HG02588 (cell line): ENCODE measurements at regions not wholly inside any gene's neighbourhood (a gene's known extent, or its start where the extent isn't known, plus 50 kb on each side); places are given as distances from the start of the nearest gene placed in this dataset.

Experiments used
- ATAC-seq: cut with Tn5 transposase; IDR thresholded peaks from one replicate; pipeline ENCODE4 v1.9.1; 2021; ENCODE audit warnings: mild to moderate bottlenecking, moderate library complexity; ENCODE audit not compliant: unreplicated experiment

- no peak for ATAC-seq
These were observed 1048.0 kb upstream of the WWC1 start for GRCh38 chr5:167243463-167243862.

GRCh38 chr5:167244583-167244982 is 1046.9 kb upstream of the WWC1 start:
- ATAC-seq: no peak

- ATAC-seq: no peak
These were observed 1045.6 kb upstream of the WWC1 start for GRCh38 chr5:167245868-167246267.

GRCh38 chr5:167247816-167248215 is 1043.6 kb upstream of the WWC1 start:
- no peak for ATAC-seq

GRCh38 chr5:167248257-167248656 is 1043.2 kb upstream of the WWC1 start:
- ATAC-seq: no peak

GRCh38 chr5:167250996-167251395 is 1040.4 kb upstream of the WWC1 start:
- no peak for ATAC-seq

GRCh38 chr5:167254132-167254531 is 1037.3 kb upstream of the WWC1 start:
- ATAC-seq: no peak

GRCh38 chr5:167255926-167256325 is 1035.5 kb upstream of the WWC1 start:
- no peak for ATAC-seq

GRCh38 chr5:167259806-167260205 is 1031.6 kb upstream of the WWC1 start:
- ATAC-seq: no peak

- no peak for ATAC-seq
These were observed 1029.9 kb upstream of the WWC1 start for GRCh38 chr5:167261309-167262100.

- ATAC-seq: no peak
These were observed 1028.3 kb upstream of the WWC1 start for GRCh38 chr5:167263185-167263584.

GRCh38 chr5:167264348-167264747 is 1027.1 kb upstream of the WWC1 start:
- no peak for ATAC-seq

- ATAC-seq: no peak
These were observed 1023.1 kb upstream of the WWC1 start for GRCh38 chr5:167268337-167268736.

GRCh38 chr5:167269146-167269545 is 1022.3 kb upstream of the WWC1 start:
- no peak for ATAC-seq

GRCh38 chr5:167271081-167271480 is 1020.4 kb upstream of the WWC1 start:
- ATAC-seq: no peak

GRCh38 chr5:167271511-167271910 is 1019.9 kb upstream of the WWC1 start:
- ATAC-seq: no peak

GRCh38 chr5:167280111-167280510 is 1011.3 kb upstream of the WWC1 start:
- ATAC-seq: no peak

- no peak for ATAC-seq
These were observed 1009.5 kb upstream of the WWC1 start for GRCh38 chr5:167281925-167282324.

GRCh38 chr5:167283691-167284090 is 1007.8 kb upstream of the WWC1 start:
- ATAC-seq: no peak

GRCh38 chr5:167284222-167284890 is 1007.1 kb upstream of the WWC1 start:
- ATAC-seq: no peak

GRCh38 chr5:167285591-167285990 is 1005.9 kb upstream of the WWC1 start:
- ATAC-seq: no peak

GRCh38 chr5:167286891-167287290 is 1004.6 kb upstream of the WWC1 start:
- no peak for ATAC-seq
